AML-193 (cell line): ENCODE measurements at regions not wholly inside any gene's neighbourhood (a gene's known extent, or its start where the extent isn't known, plus 50 kb on each side); places are given as distances from the start of the nearest gene placed in this dataset.
"Not testable (repeated sequence)": the region's sequence is repeated elsewhere in the genome, so short reads cannot be mapped to it uniquely, and the experiment has no call there.

Experiments
- DNase-seq, 2 experiments: peaks; one replicate each; lab custom pipeline; 2025; lab: John Stamatoyannopoulos, UW

- DNase-seq = no peak
These were observed 125.0 kb downstream of the URI1 start for GRCh38 chr19:30066781-30067759.

DNA sequence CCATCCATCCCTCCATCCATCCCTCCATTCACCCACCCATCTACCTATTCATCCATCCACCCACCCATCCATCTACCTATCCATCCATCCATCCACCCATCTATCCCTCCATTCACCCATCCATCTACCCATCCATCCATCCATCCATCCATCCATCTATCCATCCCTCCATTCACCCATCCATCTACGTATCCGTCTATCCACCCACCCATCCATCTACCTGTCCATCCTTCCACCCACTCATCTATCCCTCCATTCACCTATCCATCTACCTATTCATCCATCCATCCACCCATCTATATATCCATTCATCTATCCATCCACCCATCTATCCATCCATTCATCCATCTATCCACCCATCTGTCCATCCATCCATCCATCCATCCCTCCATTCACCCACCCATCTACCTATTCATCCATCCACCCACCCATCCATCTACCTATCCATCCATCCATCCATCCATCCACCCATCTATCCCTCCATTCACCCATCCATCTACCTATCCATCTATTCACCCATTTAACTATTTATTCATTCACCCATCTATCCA is 126.0 kb downstream of the URI1 start:
- DNase-seq = not testable (repeated sequence)

DNA sequence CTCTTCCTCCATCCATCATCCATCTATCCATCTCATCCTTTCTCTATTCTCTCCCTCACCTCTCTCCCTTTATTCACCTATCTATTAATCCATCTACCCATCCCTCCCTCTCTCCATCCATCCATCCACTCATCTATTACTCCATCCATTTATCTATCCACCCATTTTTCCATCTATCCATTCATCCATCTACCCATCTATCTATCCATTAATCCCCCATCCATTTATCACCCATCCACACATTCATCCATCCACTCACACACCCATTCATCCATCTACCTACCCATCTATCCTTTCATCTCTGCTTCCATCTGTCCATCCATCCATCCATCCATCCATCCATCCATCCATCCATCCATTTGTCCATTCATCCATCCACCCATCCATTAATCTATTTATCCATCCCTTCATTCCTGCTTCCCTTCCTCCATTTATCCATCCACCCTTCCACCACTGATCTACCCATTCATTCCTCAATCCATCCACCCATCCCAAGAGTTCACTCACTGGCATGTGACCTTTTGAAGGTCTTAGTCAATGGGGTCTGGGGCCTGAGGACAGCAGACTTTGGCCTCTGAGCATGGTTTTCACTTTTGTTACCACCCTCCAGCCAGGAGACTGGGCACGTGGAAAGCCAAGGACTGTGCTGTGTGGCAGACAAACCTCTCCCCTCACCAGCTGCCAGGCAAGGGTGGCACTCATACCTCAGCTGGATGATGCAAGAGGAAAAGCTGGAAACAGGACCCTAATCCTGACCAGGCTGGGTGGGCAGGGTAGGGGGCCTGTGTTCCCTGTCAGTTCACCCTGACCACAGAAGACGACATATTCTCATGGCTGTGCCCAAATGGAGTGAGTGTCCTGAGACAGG is 126.7 kb downstream of the URI1 start:
- no peak for DNase-seq

- no peak for DNase-seq
These were observed 127.6 kb downstream of the URI1 start for GRCh38 chr19:30069535-30070197.

DNA sequence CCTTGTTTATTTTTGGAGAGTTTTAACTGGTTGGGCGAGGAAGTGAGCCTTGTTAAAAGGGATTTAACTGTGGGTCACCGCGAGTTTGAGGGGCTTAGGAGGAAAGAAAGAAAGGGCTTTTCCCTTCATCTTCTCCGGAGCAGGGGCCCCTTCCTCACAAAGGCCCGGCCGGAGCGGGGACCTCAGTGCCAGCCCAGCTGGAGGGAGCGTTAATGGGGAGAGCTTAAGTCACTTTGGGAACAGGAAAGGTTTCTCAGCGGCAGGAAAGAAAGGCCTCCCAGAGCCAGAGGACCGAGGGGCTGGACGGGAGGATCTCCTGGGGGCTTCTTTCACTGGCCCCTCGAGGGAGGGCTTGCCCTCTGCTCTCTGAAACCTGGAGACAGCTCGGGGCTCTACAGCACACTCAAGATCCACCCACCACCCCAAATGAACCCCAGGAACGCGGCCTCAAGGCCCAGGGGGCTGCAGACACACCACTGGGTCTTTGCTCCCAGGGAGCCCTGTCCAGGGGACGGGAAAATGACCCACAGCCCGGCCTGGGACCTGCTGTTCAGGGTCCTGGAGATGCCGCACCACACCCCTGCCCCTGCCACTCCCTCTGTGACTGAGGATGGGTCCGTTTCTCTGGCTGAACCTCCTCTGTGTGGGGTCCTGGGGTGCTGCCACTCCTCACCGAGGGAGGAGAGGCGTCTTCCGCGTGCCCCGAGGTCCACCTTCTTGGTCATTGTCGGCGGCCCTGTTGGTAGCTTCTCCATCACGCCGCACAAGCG is 128.3 kb downstream of the URI1 start:
- DNase-seq = no peak

GRCh38 chr19:30070968-30071632 is 129.1 kb downstream of the URI1 start:
- no peak for DNase-seq

GRCh38 chr19:30071871-30072270 is 129.8 kb downstream of the URI1 start:
- no peak for DNase-seq

DNA sequence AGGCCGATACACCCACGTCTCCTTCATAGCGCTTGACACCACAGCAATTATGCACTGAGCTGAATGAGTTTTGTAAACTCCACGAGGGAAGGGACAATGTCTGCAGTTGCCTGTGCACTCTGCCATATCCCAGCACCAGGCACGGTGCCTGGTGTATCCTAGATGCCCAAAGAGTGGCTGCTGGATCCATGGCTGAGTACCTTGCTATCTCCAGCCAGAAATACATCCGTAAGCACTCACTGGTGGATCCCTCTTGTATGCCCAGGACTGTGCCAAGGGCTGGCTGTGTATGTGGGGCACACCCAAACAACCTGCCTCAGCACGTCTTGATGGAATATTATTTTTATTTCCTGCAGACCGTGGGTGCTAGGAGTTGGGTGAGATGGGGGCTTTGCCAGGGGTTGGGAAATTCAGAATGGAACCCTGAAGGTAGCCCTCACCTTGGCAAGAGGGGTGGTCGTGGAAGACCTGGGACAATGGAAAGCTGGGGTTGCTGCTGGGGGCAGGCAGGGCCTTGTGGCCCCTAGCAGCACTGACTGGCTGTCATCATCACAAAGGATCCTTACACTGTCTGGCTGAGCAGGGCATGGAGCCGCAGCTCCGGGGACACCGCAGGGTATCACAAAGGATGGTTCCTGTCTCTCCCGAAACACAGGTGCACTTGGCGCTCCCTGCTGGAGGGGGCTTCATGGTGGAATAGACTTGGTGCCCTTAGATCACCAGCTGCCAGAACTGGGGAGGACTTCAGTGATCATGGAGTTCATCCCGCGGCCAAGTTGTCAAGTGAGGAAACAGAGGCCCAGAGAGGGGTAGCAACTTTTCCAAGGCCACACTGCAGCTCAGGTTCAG is 131.3 kb downstream of the URI1 start:
- DNase-seq = no peak

GRCh38 chr19:30074096-30074495 is 132.1 kb downstream of the URI1 start:
- no peak for DNase-seq

- DNase-seq = no peak
These were observed 133.0 kb downstream of the URI1 start for GRCh38 chr19:30074741-30075715.

GRCh38 chr19:30076101-30076551 is 134.1 kb downstream of the URI1 start:
- DNase-seq = no peak

DNA sequence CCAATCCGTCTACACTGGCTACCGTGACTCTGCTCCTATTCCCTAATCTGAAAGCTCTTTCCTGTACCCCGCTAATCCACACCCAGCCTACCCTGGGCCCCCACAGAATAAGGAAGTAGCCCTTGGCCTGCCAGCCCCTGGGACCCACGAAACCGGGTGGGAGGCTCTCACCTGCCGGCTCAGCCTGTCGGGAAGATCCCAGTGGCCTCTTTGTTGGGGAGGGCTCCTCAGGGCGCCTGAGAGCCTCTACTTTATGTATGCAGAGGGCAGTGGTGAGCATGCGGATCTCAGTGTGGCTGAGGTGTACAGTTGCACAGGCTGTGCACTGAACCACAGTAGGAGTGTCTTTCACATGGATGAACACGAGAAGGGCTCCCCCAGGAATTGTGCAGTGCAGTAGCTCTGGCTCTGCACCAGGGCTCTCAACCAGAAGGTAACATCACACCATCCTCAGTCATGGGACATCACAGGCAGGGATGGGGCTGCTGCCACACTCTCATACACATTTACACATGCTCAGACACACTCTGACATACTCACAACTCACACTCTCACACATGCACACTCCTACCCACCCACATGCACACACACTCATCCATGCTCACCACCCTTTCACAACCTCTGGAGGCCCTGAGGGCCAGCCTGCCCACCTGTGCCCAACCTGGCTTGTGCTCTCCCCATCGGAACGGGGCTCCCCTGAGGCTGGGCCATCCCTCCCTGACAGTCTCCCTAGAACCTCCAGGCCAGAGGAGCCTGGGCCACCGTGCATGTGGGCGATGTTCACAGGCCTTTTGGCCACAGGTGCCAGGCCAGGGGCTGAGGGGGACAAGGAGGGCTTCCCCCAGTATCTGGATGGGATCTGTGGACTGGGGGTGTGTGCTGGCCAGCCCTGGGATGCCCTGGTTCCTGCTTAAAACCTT is 135.0 kb downstream of the URI1 start:
- DNase-seq = no peak

- no peak for DNase-seq
These were observed 135.9 kb downstream of the URI1 start for GRCh38 chr19:30077851-30078355.

- no peak for DNase-seq
These were observed 136.4 kb downstream of the URI1 start for GRCh38 chr19:30078381-30078910.

DNA sequence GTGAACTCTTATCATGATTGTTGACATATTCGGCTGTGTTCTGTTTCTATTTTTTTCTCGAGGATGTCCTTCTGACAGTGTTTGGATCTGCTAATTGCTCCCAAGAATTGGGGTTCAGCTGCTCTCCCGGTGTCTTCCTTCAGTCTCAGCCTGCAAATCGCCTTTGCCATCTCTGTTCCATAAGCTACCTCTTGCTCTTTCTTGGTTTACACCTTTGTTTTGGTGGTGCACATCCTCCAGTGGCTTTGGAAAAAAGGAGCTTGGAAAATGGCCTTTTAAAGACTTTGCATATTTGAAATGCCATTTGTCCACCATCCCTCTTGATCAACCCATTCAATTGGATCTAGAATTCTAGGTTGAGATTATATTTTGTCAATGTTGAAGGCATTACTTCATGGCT is 137.2 kb downstream of the URI1 start:
- DNase-seq = no peak

DNA sequence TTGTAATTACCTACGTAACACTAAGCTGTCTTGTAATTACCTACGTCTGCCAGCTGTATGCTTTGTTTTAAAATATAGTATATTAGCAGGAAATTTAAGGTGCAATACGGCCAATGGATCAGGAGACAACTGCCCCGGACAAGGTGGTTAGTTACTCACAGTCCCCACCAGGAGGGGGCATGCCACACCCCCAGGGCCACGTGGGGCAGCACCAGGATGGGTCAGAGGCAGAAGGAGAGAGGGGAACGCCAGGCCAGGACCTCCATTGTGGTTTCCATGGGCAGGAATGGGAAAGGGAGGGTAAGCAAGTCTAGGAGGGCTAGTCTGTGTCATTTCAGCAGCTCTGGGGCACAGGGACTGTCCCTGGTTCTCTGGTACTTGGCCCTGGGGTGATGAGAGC is 140.1 kb downstream of the URI1 start:
- no peak for DNase-seq

DNA sequence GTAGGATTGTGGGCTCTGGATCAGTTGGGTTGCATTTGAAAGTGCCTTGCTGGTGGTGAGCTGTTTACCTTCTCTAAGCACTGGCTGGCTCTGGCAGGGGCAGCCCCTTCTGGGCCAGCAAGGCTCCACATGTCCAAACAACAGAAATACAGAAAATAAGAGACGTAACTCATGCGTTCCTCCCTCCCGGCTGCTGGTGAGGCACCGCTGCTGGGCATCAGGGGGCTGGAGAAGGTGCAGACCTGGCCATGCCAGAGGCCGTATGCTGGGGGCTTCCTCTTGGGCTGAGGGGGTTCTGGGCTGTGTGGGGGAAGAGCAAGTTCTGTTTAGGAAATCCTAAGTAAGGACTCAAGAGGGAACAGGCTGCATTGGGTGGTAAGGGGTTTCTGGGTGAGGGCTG is 140.6 kb downstream of the URI1 start:
- DNase-seq = no peak
